HepG2 (cell line): ENCODE measurements at regions not wholly inside any gene's neighbourhood (a gene's known extent, or its start where the extent isn't known, plus 50 kb on each side); places are given as distances from the start of the nearest gene placed in this dataset.

ENCODE experiments used
- ATAC-seq: fragments of 200-7000 bp; cut with Tn5 transposase; 3 replicates; pipeline ENCODE4 v1.9.1; 2020; ENCODE audit warnings: mild to moderate bottlenecking, moderate library complexity
- BruUV-seq: library from RNA; stranded (reverse); fragments of 400-500 nt; replicated peaks from 2 replicates; lab custom pipeline; 2021; lab: Mats Ljungman, UMichigan
- CTCF ChIA-PET: fragments of 300-600 bp; formaldehyde crosslinking; extraction: SDS; loops from one replicate; lab custom pipeline; 2021; ENCODE audit warnings: low total read pairs, inconsistent platforms, low intra/inter-chr PET ratio; lab: Yijun Ruan, JAX
- POLR2A ChIA-PET: fragments of 350-600 bp; sonication (Branson Sonifier 250); formaldehyde crosslinking; loops from one replicate; lab custom pipeline; 2020; ENCODE audit warnings: antibody characterized with exemption, inconsistent platforms; lab: Yijun Ruan, JAX
- DNase-seq: peaks from one replicate; pipeline ENCODE4 v3.0.0-alpha.2; 2015; ENCODE audit warnings: low spot score
- FAIRE-seq: peaks from 3 replicates; lab custom pipeline; 2011; peaks lifted over from hg19 to GRCh38; lab: Jason Lieb, UNC
- H2AFZ ChIP-seq: one replicate; pipeline ENCODE4 v1.6.1; 2011; ENCODE audit warnings: low read length, inconsistent platforms
- H3K27ac ChIP-seq: fragments of 300-600 bp; 3 replicates; pipeline ENCODE4 v1.8.0; 2011; ENCODE audit warnings: mixed run types, mild to moderate bottlenecking, mixed read lengths, low read length, inconsistent platforms; ENCODE audit not compliant: insufficient read depth; ENCODE audit errors: extremely low read length
- H3K27me3 ChIP-seq, 2 experiments: fragments of 200-600 bp in 1 of 2; 2 replicates in 1 of 2; 3 replicates in 1 of 2; pipeline versions ENCODE4 v1.6.0 to v1.8.0; 2011; ENCODE audit warnings: low read length in 2 of 2, mild to moderate bottlenecking in 2 of 2, moderate library complexity in 2 of 2, inconsistent platforms in 1 of 2; ENCODE audit not compliant: insufficient read depth in 2 of 2, control insufficient read depth in 1 of 2
- H3K36me3 ChIP-seq, 2 experiments: fragments of 200-600 bp in 1 of 2; replicated peaks in 1 of 2; 2 replicates in 1 of 2; 3 replicates in 1 of 2; pipeline versions ENCODE4 v1.5.1 to v1.8.0; 2011; ENCODE audit warnings: low read length in 2 of 2, inconsistent platforms in 1 of 2; ENCODE audit not compliant: insufficient read depth in 2 of 2, control insufficient read depth in 1 of 2
- H3K4me1 ChIP-seq: 2 replicates; pipeline ENCODE4 v1.5.1; 2012; ENCODE audit warnings: low read length, inconsistent platforms; ENCODE audit not compliant: insufficient read depth
- H3K4me2 ChIP-seq: 2 replicates; pipeline ENCODE4 v1.6.0; 2011; ENCODE audit warnings: low read depth, low read length, inconsistent platforms
- H3K4me3 ChIP-seq, 3 experiments: fragments of 200-600 bp in 1 of 3; sonication (generic), shearing (Covaris generic) in 1 of 3; replicated peaks in 1 of 3; 2 replicates each; pipeline ENCODE4 v1.5.1; 2011 to 2016; ENCODE audit warnings: low read length in 3 of 3, inconsistent platforms in 2 of 3, low read depth in 2 of 3, mild to moderate bottlenecking in 2 of 3, control low read depth in 1 of 3, mixed read lengths in 1 of 3; ENCODE audit not compliant: insufficient read depth in 1 of 3
- H3K79me2 ChIP-seq: one replicate; pipeline ENCODE4 v1.6.1; 2011; ENCODE audit warnings: low read length, inconsistent platforms; ENCODE audit not compliant: insufficient read depth
- H3K9ac ChIP-seq: 2 replicates; pipeline ENCODE4 v1.6.0; 2011; ENCODE audit warnings: mild to moderate bottlenecking, low read depth, low read length, inconsistent platforms; ENCODE audit not compliant: insufficient read depth
- H3K9me3 ChIP-seq: 2 replicates; pipeline ENCODE4 v1.5.1; 2012; ENCODE audit warnings: mild to moderate bottlenecking, low read length
- H4K20me1 ChIP-seq: 2 replicates; pipeline ENCODE4 v1.6.0; 2011; ENCODE audit warnings: inconsistent platforms, mild to moderate bottlenecking, low read length, moderate library complexity; ENCODE audit not compliant: insufficient read depth
- ASH2L ChIP-seq: fragments of 300-600, 200-600 bp; sonication (generic); IDR thresholded peaks from 2 replicates; pipeline ENCODE4 v1.7.0; 2017; ENCODE audit warnings: low read depth, mild to moderate bottlenecking, moderate library complexity, mixed read lengths, low read length; ENCODE audit not compliant: insufficient read length
- DZIP1 ChIP-seq: sonication (generic); formaldehyde crosslinking; IDR thresholded peaks from 2 replicates; pipeline ENCODE4 v1.5.0; 2020; ENCODE audit warnings: mild to moderate bottlenecking, missing genetic modification reagents
- HMG20B ChIP-seq: conservative IDR thresholded peaks from 2 replicates; pipeline ENCODE4 v1.6.1; 2016; ENCODE audit warnings: missing genetic modification reagents, missing compliant biosample characterization
- IRF1 ChIP-seq: sonication (generic); formaldehyde crosslinking; IDR thresholded peaks from 2 replicates; pipeline ENCODE4 v1.4.0; 2020; ENCODE audit warnings: low read depth, mild to moderate bottlenecking, missing genetic modification reagents
- KLF15 ChIP-seq: sonication (generic); formaldehyde crosslinking; IDR thresholded peaks from 2 replicates; pipeline ENCODE4 v1.8.1; 2023; ENCODE audit warnings: borderline replicate concordance, mild to moderate bottlenecking, inconsistent platforms, missing genetic modification reagents, mixed read lengths
- MEIS2 ChIP-seq: sonication (generic); formaldehyde crosslinking; IDR thresholded peaks from 2 replicates; pipeline ENCODE4 v1.9.0; 2021; ENCODE audit warnings: mild to moderate bottlenecking, missing genetic modification reagents
- PHF20 ChIP-seq: sonication (generic); formaldehyde crosslinking; IDR thresholded peaks from 2 replicates; pipeline ENCODE4 v1.5.0; 2020; ENCODE audit warnings: mild to moderate bottlenecking, missing genetic modification reagents
- RXRB ChIP-seq: IDR thresholded peaks from 2 replicates; pipeline ENCODE4 v1.6.1; 2016; ENCODE audit warnings: borderline replicate concordance, missing genetic modification reagents, missing compliant biosample characterization
- ZNF224 ChIP-seq: sonication (generic); formaldehyde crosslinking; IDR thresholded peaks from 2 replicates; pipeline ENCODE4 v1.5.0; 2020; ENCODE audit warnings: mild to moderate bottlenecking, missing genetic modification reagents
- ZNF256 ChIP-seq: sonication (generic); formaldehyde crosslinking; conservative IDR thresholded peaks from 2 replicates; pipeline ENCODE4 v1.4.0; 2020; ENCODE audit warnings: missing genetic modification reagents
- ZNF430 ChIP-seq: sonication (generic); formaldehyde crosslinking; IDR thresholded peaks from 2 replicates; pipeline ENCODE4 v1.9.0; 2021; ENCODE audit warnings: mild to moderate bottlenecking, missing genetic modification reagents
- ZNF496 ChIP-seq: sonication (generic); formaldehyde crosslinking; IDR thresholded peaks from 2 replicates; pipeline ENCODE4 v1.8.1; 2023; ENCODE audit warnings: mild to moderate bottlenecking, moderate library complexity, missing genetic modification reagents; ENCODE audit not compliant: insufficient replicate concordance
- ZNF780A ChIP-seq: sonication (generic); formaldehyde crosslinking; IDR thresholded peaks from 2 replicates; pipeline ENCODE4 v1.8.0; 2022; ENCODE audit warnings: mild to moderate bottlenecking, missing genetic modification reagents, moderate library complexity
- WGBS: methylation state at CpG from one replicate; pipeline ENCODE4 v1.1.6; 2017; ENCODE audit warnings: low lambda C conversion rate; 5-methylcytosine and 5-hydroxymethylcytosine counted together
- in situ Hi-C: cut with HindIII; loops from 2 replicates; pipeline ENCODE4 v1.10.0; 2017; ENCODE audit warnings: low pct_unique_long_range_greater_than_20kb; ENCODE audit not compliant: extremely low pct_ligation_motif_present
- intact Hi-C: fragments of 100-400 bp; cut with micrococcal nuclease; formaldehyde crosslinking; loops from one replicate; pipeline ENCODE4 v1.10.0; 2022; ENCODE audit not compliant: unreplicated experiment

GRCh38 chr12:97680751-97681150 is 218.1 kb downstream of the RMST start:
- ChIA-PET CTCF (no interaction called here), POLR2A (no interaction called here)
- FAIRE-seq (no peak), DNase-seq (no peak), ATAC-seq (no peak)
- no peaks in the 10 kb centered on the region for H4K20me1 ChIP-seq
- in situ Hi-C loops, result no loop called here
- TF ChIP-seq ZNF780A (CRISPR knock-in tag) (no peak), DZIP1 (CRISPR knock-in tag) (no peak), ZNF496 (no peak), ASH2L (no peak), HMG20B (no peak), KLF15 (CRISPR knock-in tag) (no peak), ZNF256 (CRISPR knock-in tag) (no peak), RXRB (no peak), ZNF430 (CRISPR knock-in tag) (no peak), MEIS2 (CRISPR knock-in tag) (no peak), ZNF224 (no peak), IRF1 (CRISPR knock-in tag) (no peak), PHF20 (CRISPR knock-in tag) (no peak)
- WGBS, result 6% methylated on average over 2 of the region's 2 CpGs
- no peaks in the 10 kb centered on the region for H3K79me2 ChIP-seq
- H2AFZ ChIP-seq, result no peak overlapping the region
- H3K27ac ChIP-seq, result no peak overlapping the region
- BruUV-seq, result no TSS peak
- no peaks in the 10 kb centered on the region for H3K27me3 ChIP-seq
- H3K4me1 ChIP-seq, result no peaks in the 10 kb centered on the region
- no peak overlapping the region for H3K9ac ChIP-seq
- no peak overlapping the region for H3K4me2 ChIP-seq
- intact Hi-C loops, result no loop called here
- no peaks in the 10 kb centered on the region for H3K9me3 ChIP-seq
- H3K4me3 ChIP-seq, result no peak overlapping the region
- H3K36me3 ChIP-seq, result no peaks in the 10 kb centered on the region
